H1 (cell line): ENCODE measurements at regions not wholly inside any gene's neighbourhood (a gene's known extent, or its start where the extent isn't known, plus 50 kb on each side); places are given as distances from the start of the nearest gene placed in this dataset.

Experiments used
- CHD7 ChIP-seq: fragments of 300-600 bp; sonication (generic); IDR thresholded peaks from 2 replicates; pipeline ENCODE4 v1.7.1; 2012; ENCODE audit warnings: low read length, moderate library complexity, mild to moderate bottlenecking, inconsistent platforms; ENCODE audit not compliant: insufficient replicate concordance
- POLR2AphosphoS5 ChIP-seq: IDR thresholded peaks from 2 replicates; pipeline ENCODE4 v1.6.1; 2011; ENCODE audit warnings: low read depth, low read length

GRCh38 chr14:49249022-49249421 lies 337.2 kb downstream of the RPS29 start (continued):
- TF ChIP-seq CHD7 = no peak
- no peak for TF ChIP-seq POLR2AphosphoS5
